Body of pancreas (tissue), 4 donors: ENCODE measurements at regions not wholly inside any gene's neighbourhood (a gene's known extent, or its start where the extent isn't known, plus 50 kb on each side); places are given as distances from the start of the nearest gene placed in this dataset.

Source experiments
- ATAC-seq: fragments of 150-250 bp; one replicate; pipeline ENCODE4 v1.9.1; 2016
- DNase-seq, 4 donors: peaks; one replicate each; pipeline ENCODE4 v3.0.0-alpha.2; 2019
- H3K27ac ChIP-seq, 4 donors: fragments of 200-600 bp; sonication (generic); 1 replicate in 3 of 4; 2 replicates in 1 of 4; pipeline versions ENCODE4 v1.5.1 to v1.6.1; 2016 to 2019; ENCODE audit warnings: mild to moderate bottlenecking in 1 of 4, mixed read lengths in 1 of 4, moderate library complexity in 1 of 4
- H3K27me3 ChIP-seq, 2 donors: fragments of 200-600 bp; sonication (generic); one replicate each; pipeline ENCODE4 v1.6.0; 2016; ENCODE audit warnings: mild to moderate bottlenecking in 1 of 2
- H3K36me3 ChIP-seq, 2 donors: fragments of 200-600 bp; sonication (generic); replicated peaks in 1 of 2; 2 replicates each; pipeline ENCODE4 v1.5.1; 2016; ENCODE audit warnings: low read depth in 2 of 2; ENCODE audit not compliant: insufficient read depth in 1 of 2
- H3K4me1 ChIP-seq: fragments of 200-600 bp; sonication (generic); one replicate; pipeline ENCODE4 v1.6.0; 2016
- H3K4me3 ChIP-seq, 2 donors: fragments of 200-600 bp; sonication (generic); 1 replicate in 1 of 2; 2 replicates in 1 of 2; pipeline ENCODE4 v1.5.1; 2016 to 2019
- H3K9me3 ChIP-seq, 3 donors: fragments of 200-600 bp; sonication (generic); 1 replicate in 2 of 3; 2 replicates in 1 of 3; pipeline ENCODE4 v1.5.1; 2016
- POLR2A ChIP-seq, 3 donors: fragments of 450-650 bp; IDR thresholded peaks; one replicate each; pipeline ENCODE4 v1.6.1; 2016; ENCODE audit warnings: antibody characterized with exemption in 3 of 3, mild to moderate bottlenecking in 2 of 3
- WGBS, 2 donors: methylation state at CpG; one replicate each; pipeline ENCODE4 v1.1.5; 2017; 5-methylcytosine and 5-hydroxymethylcytosine counted together
- intact Hi-C: fragments of 100-400 bp; cut with DNase I; formaldehyde crosslinking; loops from one replicate; pipeline ENCODE4 v1.15.1; 2023
- TF ChIP-seq, protein P1 (sequence below), 7 experiments: fragments of 450-650 bp in 4 of 7; fragments of 200-600 bp in 3 of 7; sonication (generic) in 3 of 7; IDR thresholded peaks; one replicate each; pipeline ENCODE4 v1.5.1; 2016 to 2019; ENCODE audit warnings: antibody characterized with exemption in 7 of 7

DNA sequence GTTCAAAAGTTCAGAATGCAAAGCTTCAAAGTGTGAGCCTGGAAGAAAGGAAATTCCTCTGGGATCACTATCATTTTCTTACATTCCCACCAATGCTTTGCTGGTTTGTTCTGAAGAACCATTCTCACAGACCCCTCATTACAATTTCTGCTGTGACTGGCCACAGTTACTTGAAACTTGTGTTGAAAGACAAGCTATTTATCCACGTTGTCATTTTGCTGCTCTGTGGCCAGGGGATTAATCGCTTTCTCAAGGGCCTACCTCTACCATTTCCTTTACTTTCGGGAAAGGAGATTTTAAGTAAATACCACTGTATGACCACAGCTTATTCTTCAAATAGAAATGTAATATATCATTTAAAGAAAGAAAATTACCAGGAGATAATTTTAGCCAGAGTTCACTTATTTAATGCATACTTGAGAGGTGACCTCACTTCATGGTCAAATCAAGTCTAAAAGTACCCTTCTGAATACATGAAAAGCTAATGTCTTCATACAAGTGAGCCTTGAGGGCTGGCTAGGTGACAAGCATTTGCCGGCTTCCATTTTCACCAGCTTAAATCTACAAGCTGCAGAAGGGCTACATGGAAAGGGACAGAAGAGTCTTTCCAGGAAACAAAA, 69.8 kb upstream of the ROBO2 start:
- Histone ChIP-seq H3K4me1 (no peaks in the 10 kb centered on the region), H3K27me3 (no peaks in the 10 kb centered on the region), H3K27ac (no peak overlapping the region), H3K4me3 (no peak overlapping the region), H3K9me3 (no peaks in the 10 kb centered on the region), H3K36me3 (no peaks in the 10 kb centered on the region)
- DNase-seq = no peak
- no peak for ATAC-seq
- WGBS, 2 donors = 78 to 87% methylated on average over 4 of the region's 4 CpGs
- no peak for TF ChIP-seq POLR2A (IDR thresholded peaks at IDR 0.05)
- TF ChIP-seq, protein P1, sequence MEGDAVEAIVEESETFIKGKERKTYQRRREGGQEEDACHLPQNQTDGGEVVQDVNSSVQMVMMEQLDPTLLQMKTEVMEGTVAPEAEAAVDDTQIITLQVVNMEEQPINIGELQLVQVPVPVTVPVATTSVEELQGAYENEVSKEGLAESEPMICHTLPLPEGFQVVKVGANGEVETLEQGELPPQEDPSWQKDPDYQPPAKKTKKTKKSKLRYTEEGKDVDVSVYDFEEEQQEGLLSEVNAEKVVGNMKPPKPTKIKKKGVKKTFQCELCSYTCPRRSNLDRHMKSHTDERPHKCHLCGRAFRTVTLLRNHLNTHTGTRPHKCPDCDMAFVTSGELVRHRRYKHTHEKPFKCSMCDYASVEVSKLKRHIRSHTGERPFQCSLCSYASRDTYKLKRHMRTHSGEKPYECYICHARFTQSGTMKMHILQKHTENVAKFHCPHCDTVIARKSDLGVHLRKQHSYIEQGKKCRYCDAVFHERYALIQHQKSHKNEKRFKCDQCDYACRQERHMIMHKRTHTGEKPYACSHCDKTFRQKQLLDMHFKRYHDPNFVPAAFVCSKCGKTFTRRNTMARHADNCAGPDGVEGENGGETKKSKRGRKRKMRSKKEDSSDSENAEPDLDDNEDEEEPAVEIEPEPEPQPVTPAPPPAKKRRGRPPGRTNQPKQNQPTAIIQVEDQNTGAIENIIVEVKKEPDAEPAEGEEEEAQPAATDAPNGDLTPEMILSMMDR (IDR thresholded peaks at IDR 0.05) = no peak
- intact Hi-C loops = no loop called here

DNA sequence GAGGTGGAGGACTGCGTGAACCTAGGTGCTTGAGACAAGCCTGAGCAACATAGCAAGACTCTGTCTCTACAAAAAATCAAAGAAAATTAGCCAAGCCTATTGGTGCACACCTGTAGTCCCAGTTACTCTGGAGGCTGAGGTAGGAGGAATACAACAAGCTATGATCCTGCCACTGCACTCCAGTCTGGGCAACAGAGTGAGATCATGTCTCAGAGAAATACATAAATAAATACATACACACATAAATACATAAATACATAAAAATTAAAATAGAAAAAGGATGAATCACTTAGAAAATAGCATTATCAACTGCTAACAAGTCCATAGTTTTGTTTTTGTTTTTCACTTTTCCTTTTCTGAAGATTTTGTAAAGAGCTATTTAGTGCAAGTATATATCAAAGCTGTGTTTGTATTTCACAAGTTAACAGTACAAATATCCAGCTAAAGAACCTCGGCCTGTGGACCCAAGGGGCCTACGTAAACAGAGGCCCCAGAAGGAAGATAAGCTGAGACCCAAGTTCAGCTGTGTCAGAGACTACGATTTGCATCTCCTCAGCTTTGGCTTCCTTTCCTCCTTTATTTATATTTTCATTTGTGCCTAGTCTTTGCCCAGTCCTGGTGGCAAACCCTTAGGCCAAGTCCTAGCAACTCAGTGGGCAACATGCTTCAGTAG, 67.1 kb upstream of the ROBO2 start:
- DNase-seq = no peak
- Histone ChIP-seq H3K4me1 (no peaks in the 10 kb centered on the region), H3K4me3 (no peak overlapping the region), H3K27ac (no peak overlapping the region), H3K36me3 (no peaks in the 10 kb centered on the region), H3K9me3 (no peaks in the 10 kb centered on the region), H3K27me3 (no peaks in the 10 kb centered on the region)
- intact Hi-C loops = no loop called here
- 57 to 59% methylated on average over 4 of the region's 4 CpGs for WGBS, 2 donors
- TF ChIP-seq, protein P1 (IDR thresholded peaks at IDR 0.05) = no peak
- no peak for TF ChIP-seq POLR2A (IDR thresholded peaks at IDR 0.05)
- no peak for ATAC-seq

DNA sequence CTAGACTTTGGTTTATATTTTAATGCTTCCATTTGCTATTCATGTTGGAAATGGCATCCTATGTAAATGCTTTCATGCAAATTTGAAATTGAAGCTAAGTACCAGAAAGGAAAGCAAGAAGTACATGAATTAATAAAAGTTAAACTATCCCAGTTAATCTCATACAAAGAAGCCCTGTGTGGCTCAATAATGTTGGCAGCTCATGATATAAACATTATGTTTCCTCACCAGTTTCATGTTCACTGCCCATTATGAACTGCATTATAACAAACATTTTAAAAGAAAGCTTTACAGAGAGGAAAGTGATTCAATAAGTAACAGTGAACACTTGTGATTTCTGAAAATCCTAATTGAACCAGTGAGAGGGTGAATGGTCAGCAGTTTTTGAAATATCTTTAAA, 62.9 kb upstream of the ROBO2 start:
- Histone ChIP-seq H3K27ac (no peak overlapping the region), H3K4me1 (no peaks in the 10 kb centered on the region), H3K36me3 (no peaks in the 10 kb centered on the region), H3K27me3 (no peaks in the 10 kb centered on the region), H3K4me3 (no peak overlapping the region), H3K9me3 (no peaks in the 10 kb centered on the region)
- intact Hi-C loops = no loop called here
- no peak for TF ChIP-seq POLR2A (IDR thresholded peaks at IDR 0.05)
- TF ChIP-seq, protein P1 (IDR thresholded peaks at IDR 0.05) = no peak
- DNase-seq (no peak), ATAC-seq (no peak)

DNA sequence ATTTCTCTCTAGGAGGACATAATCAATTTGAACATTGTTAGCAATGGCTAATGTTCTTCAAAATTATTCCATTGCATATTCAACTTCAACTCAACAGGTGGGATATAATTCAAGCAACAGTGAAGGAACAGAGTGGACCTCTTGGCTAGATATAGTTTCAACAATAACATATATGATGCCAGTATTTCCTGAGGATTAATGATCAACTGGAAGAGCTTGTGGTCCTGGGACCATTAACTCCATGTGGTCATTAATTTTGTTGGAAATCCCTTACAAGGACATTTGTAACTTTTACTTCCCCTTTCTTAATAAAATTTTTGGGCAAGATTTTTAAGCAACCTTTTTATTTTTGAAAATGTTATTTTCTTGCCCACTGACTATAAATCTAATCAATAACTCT, 54.3 kb upstream of the ROBO2 start:
- ATAC-seq = no peak
- no peak overlapping the region for H3K4me3 ChIP-seq
- intact Hi-C loops = no loop called here
- H3K4me1 ChIP-seq = no peaks in the 10 kb centered on the region
- no peaks in the 10 kb centered on the region for H3K9me3 ChIP-seq
- no peak overlapping the region for H3K27ac ChIP-seq
- no peaks in the 10 kb centered on the region for H3K27me3 ChIP-seq
- TF ChIP-seq, protein P1 (IDR thresholded peaks at IDR 0.05) = no peak
- no peak for TF ChIP-seq POLR2A (IDR thresholded peaks at IDR 0.05)
- no peaks in the 10 kb centered on the region for H3K36me3 ChIP-seq
- no peak for DNase-seq
